ENCODE measurements at regions not wholly inside any gene's neighbourhood (a gene's known extent, or its start where the extent isn't known, plus 50 kb on each side); places are given as distances from the start of the nearest gene placed in this dataset.

DNA sequence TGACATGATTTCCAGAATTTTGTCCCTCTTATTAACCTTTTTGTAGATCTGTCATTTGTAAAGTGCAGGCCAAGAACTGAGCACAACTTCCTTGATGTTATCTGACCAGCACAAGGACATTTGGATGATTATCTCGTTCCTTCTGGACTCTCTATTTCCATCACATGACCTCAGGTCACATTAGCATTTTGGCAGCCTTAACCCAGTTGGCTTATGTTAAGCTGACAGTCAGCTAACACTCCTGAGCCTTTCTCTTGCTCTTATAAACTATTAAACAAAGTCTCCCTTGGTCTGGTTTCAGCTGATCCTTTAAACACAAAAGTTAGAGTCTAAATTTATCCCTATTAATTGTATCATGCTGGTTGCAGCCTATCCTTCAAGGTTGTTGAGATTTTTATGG is 167.2 kb upstream of the RBBP8 start (continued):
- TF ChIP-seq EGR1 (IDR thresholded peaks at IDR 0.05; ENCODE audit: borderline replicate concordance in 1 of 2, low read depth in 2 of 2, low read length in 2 of 2) (no peak), ESRRA (IDR thresholded peaks at IDR 0.05; ENCODE audit: low read length) (no peak), ZNF384 (IDR thresholded peaks at IDR 0.05; ENCODE audit: borderline replicate concordance, low read depth, low read length) (no peak), NR2C2 (IDR thresholded peaks at IDR 0.05; ENCODE audit: borderline replicate concordance, control insufficient read depth, insufficient read length, low read depth) (no peak), SRF (IDR thresholded peaks at IDR 0.05; ENCODE audit: low read depth in 2 of 2, low read length in 2 of 2) (no peak)
- TF ChIP-seq, protein P1, sequence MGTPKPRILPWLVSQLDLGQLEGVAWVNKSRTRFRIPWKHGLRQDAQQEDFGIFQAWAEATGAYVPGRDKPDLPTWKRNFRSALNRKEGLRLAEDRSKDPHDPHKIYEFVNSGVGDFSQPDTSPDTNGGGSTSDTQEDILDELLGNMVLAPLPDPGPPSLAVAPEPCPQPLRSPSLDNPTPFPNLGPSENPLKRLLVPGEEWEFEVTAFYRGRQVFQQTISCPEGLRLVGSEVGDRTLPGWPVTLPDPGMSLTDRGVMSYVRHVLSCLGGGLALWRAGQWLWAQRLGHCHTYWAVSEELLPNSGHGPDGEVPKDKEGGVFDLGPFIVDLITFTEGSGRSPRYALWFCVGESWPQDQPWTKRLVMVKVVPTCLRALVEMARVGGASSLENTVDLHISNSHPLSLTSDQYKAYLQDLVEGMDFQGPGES (IDR thresholded peaks at IDR 0.05) = no peak

DNA sequence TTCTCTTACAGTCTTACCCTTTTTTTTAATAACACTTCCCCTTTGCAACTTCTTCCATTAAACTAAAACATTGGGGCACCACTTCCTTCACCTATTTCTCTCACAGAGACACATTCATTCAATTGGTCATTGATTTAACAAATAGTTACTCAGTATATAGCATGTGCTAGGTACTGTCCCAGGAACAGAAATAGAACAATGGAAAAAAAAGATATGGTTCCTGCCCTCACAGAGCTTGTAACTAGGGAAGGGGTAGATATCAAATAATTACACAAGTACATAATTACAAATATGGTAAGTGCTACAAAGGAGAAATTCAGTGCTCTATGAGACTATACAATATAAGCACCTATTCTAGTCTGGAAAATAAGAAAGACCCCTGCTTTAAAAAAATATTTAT is 165.5 kb upstream of the RBBP8 start:
- in situ Hi-C loops (cut with MboI) (no loop called here), intact Hi-C loops (cut with micrococcal nuclease; ENCODE audit: unreplicated experiment) (no loop called here)
- no peak for ATAC-seq
- BruUV-seq (replicated peaks) = no TSS peak
- H3K27ac ChIP-seq (ENCODE audit: control insufficient read depth, insufficient read depth) = no peak overlapping the region
- no peak overlapping the region for H3K4me3 ChIP-seq
- no peaks in the 10 kb centered on the region for H3K27me3 ChIP-seq (replicated peaks in 1 of 2; ENCODE audit: control insufficient read depth in 2 of 2, insufficient read depth in 2 of 2, low read length in 1 of 2)
- H3K79me2 ChIP-seq (ENCODE audit: control insufficient read depth, insufficient read depth, low read length) = no peaks in the 10 kb centered on the region
- ChIA-PET POLR2A (no interaction called here), SMC1A (ENCODE audit: uncharacterized antibody, unreplicated experiment) (interaction anchor here (1.5 to 2.0 kb wide), 3 partner anchors 8 to 59 kb away, joined by 4 to 5 read pairs (median 4); no protein-coding TSS in a partner anchor), CTCF (interaction anchor here (1.3 to 1.9 kb wide), 3 partner anchors 9 to 31 kb away, joined by 3 to 5 read pairs (median 5); no protein-coding TSS in a partner anchor), RAD21 (ENCODE audit: unreplicated experiment) (interaction anchor here (0.8 to 1.5 kb wide), 2 partner anchors 8 to 35 kb away, joined by 3 to 4 read pairs; no protein-coding TSS in a partner anchor)
- no peak for DNase-seq (ENCODE audit: low read depth, low spot score)
- no peak overlapping the region for H3K9ac ChIP-seq (ENCODE audit: control insufficient read depth, insufficient read depth, low read length)
- H2AFZ ChIP-seq (ENCODE audit: control insufficient read depth, low read depth, low read length) = no peak overlapping the region
- no peaks in the 10 kb centered on the region for H3K4me1 ChIP-seq (ENCODE audit: control insufficient read depth, insufficient read depth, low read length)
- no peaks in the 10 kb centered on the region for H3K36me3 ChIP-seq (ENCODE audit: control insufficient read depth in 2 of 2, insufficient read depth in 2 of 2, low read length in 1 of 2)
- no peak overlapping the region for H3K4me2 ChIP-seq (ENCODE audit: control insufficient read depth, insufficient read depth)
- no peak for FAIRE-seq
- no peaks in the 10 kb centered on the region for H3K9me3 ChIP-seq (replicated peaks; ENCODE audit: control insufficient read depth, insufficient read depth, low read length)
- no peaks in the 10 kb centered on the region for H4K20me1 ChIP-seq (ENCODE audit: control insufficient read depth, insufficient read depth)
- TF ChIP-seq TAF1 (IDR thresholded peaks at IDR 0.05; ENCODE audit: borderline replicate concordance, low read depth, low read length) (no peak), TCF7 (IDR thresholded peaks at IDR 0.05; ENCODE audit: borderline replicate concordance) (no peak), TBL1XR1 (IDR thresholded peaks at IDR 0.05; ENCODE audit: low read depth, low read length) (no peak), SMAD1 (IDR thresholded peaks at IDR 0.05; ENCODE audit: low read depth, partially characterized antibody) (no peak), FOS (IDR thresholded peaks at IDR 0.05; ENCODE audit: borderline replicate concordance, extremely low read depth, insufficient read length) (no peak), TCF12 (IDR thresholded peaks at IDR 0.05; ENCODE audit: low read depth, low read length) (no peak), EED (IDR thresholded peaks at IDR 0.05; ENCODE audit: low read depth) (no peak), ZSCAN29 (IDR thresholded peaks at IDR 0.05) (no peak), RBBP5 (conservative IDR thresholded peaks at IDR 0.05) (no peak), SREBF2 (IDR thresholded peaks at IDR 0.05; ENCODE audit: low read length) (no peak), EP300 (IDR thresholded peaks at IDR 0.05; ENCODE audit: borderline replicate concordance in 1 of 2, control insufficient read depth in 1 of 2, low read depth in 2 of 2, low read length in 2 of 2) (no peak)
- TF ChIP-seq, protein P2, sequence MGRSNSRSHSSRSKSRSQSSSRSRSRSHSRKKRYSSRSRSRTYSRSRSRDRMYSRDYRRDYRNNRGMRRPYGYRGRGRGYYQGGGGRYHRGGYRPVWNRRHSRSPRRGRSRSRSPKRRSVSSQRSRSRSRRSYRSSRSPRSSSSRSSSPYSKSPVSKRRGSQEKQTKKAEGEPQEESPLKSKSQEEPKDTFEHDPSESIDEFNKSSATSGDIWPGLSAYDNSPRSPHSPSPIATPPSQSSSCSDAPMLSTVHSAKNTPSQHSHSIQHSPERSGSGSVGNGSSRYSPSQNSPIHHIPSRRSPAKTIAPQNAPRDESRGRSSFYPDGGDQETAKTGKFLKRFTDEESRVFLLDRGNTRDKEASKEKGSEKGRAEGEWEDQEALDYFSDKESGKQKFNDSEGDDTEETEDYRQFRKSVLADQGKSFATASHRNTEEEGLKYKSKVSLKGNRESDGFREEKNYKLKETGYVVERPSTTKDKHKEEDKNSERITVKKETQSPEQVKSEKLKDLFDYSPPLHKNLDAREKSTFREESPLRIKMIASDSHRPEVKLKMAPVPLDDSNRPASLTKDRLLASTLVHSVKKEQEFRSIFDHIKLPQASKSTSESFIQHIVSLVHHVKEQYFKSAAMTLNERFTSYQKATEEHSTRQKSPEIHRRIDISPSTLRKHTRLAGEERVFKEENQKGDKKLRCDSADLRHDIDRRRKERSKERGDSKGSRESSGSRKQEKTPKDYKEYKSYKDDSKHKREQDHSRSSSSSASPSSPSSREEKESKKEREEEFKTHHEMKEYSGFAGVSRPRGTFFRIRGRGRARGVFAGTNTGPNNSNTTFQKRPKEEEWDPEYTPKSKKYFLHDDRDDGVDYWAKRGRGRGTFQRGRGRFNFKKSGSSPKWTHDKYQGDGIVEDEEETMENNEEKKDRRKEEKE (IDR thresholded peaks at IDR 0.05) = no peak
- TF ChIP-seq, protein P3, sequence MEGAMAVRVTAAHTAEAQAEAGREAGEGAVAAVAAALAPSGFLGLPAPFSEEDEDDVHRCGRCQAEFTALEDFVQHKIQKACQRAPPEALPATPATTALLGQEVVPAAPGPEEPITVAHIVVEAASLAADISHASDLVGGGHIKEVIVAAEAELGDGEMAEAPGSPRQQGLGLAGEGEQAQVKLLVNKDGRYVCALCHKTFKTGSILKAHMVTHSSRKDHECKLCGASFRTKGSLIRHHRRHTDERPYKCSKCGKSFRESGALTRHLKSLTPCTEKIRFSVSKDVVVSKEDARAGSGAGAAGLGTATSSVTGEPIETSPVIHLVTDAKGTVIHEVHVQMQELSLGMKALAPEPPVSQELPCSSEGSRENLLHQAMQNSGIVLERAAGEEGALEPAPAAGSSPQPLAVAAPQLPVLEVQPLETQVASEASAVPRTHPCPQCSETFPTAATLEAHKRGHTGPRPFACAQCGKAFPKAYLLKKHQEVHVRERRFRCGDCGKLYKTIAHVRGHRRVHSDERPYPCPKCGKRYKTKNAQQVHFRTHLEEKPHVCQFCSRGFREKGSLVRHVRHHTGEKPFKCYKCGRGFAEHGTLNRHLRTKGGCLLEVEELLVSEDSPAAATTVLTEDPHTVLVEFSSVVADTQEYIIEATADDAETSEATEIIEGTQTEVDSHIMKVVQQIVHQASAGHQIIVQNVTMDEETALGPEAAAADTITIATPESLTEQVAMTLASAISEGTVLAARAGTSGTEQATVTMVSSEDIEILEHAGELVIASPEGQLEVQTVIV (IDR thresholded peaks at IDR 0.05; ENCODE audit: borderline replicate concordance, partially characterized antibody) = no peak

Data from GM12878 (cell line).